HL-60 (cell line): ENCODE measurements at regions not wholly inside any gene's neighbourhood (a gene's known extent, or its start where the extent isn't known, plus 50 kb on each side); places are given as distances from the start of the nearest gene placed in this dataset.

Experiments used
- DNase-seq, 2 experiments: peaks; one replicate each; pipeline ENCODE4 v3.0.0-alpha.2; 2010 to 2020; ENCODE audit warnings: low read depth in 1 of 2, low spot score in 1 of 2
- H3K27ac ChIP-seq: fragments of 250-450 bp; sonication (Bioruptor Pico); replicated peaks from 2 replicates; pipeline ENCODE4 v1.5.1; 2020; ENCODE audit warnings: mild to moderate bottlenecking, moderate library complexity
- H3K27me3 ChIP-seq: fragments of 250-450 bp; sonication (Bioruptor Pico); 2 replicates; pipeline ENCODE4 v1.5.1; 2021; ENCODE audit warnings: mild to moderate bottlenecking, moderate library complexity; ENCODE audit not compliant: insufficient read depth, poor library complexity, severe bottlenecking
- H3K4me3 ChIP-seq: replicated peaks from 2 replicates; pipeline ENCODE4 v1.5.1; 2011; ENCODE audit warnings: mild to moderate bottlenecking, control low read depth, low read length; ENCODE audit not compliant: insufficient read depth
- GABPA ChIP-seq: IDR thresholded peaks from 2 replicates; pipeline ENCODE4 v1.6.1; 2012; ENCODE audit warnings: low read depth
- POLR2AphosphoS5 ChIP-seq: IDR thresholded peaks from 2 replicates; pipeline ENCODE4 v1.6.1; 2012; ENCODE audit warnings: low read depth
- SPI1 ChIP-seq: IDR thresholded peaks from 2 replicates; pipeline ENCODE4 v1.6.1; 2012; ENCODE audit warnings: low read depth, mild to moderate bottlenecking, borderline replicate concordance
- TF ChIP-seq, protein P1 (sequence below): IDR thresholded peaks from one replicate; pipeline ENCODE4 v1.5.1; 2011; ENCODE audit warnings: low read length, control low read depth, inconsistent platforms; ENCODE audit not compliant: insufficient read depth
- TF ChIP-seq, protein P2 (sequence below): IDR thresholded peaks from 2 replicates; pipeline ENCODE4 v1.6.1; 2012; ENCODE audit warnings: low read depth; ENCODE audit not compliant: insufficient replicate concordance

DNA sequence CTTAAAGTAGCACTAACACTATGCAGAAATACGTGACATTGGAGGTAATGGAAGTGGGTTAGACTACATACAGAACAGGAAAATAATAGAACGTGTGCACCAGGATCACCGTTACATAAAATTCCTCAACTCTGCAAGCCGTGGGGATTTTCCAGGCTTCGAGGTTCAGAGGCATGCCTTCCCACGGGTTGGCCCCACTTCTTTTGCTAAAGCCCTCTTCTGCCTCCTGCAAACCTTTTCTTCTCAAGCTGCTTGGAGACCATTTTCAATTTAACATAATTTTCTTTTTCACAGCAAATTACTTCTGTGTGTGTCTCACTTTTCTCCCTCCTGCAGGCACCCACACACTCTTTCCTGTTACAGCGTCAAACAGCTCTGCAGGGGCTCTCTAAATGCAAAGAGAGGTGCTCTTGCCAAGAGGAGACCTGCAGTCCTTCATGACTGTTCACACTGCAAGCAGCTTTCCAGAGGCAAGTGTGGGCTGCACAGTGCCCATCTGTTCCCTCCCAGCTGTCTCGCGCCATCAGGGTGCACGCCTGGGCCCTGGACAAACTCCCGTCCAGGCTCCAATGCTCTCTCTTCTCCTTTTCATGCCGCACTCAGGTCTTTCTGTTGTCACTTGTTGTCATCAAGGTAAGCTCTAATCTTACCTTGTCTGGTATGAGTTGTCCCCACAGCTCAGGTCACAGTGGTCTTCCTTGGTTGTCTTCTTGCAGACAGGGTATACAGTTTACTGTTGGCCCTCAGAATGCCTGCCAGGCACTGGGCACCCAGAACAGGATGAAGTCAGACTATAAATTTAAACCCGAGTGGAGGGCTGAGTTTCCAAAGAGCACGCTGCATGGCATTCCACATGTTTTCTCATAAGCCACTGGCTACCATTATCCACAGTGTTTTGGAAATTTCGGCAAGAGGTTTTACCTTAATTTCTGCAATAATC is 164.8 kb upstream of the GGTLC1 start:
- no peak for DNase-seq
- TF ChIP-seq GABPA (no peak), POLR2AphosphoS5 (no peak), SPI1 (no peak)
- TF ChIP-seq, protein P1, sequence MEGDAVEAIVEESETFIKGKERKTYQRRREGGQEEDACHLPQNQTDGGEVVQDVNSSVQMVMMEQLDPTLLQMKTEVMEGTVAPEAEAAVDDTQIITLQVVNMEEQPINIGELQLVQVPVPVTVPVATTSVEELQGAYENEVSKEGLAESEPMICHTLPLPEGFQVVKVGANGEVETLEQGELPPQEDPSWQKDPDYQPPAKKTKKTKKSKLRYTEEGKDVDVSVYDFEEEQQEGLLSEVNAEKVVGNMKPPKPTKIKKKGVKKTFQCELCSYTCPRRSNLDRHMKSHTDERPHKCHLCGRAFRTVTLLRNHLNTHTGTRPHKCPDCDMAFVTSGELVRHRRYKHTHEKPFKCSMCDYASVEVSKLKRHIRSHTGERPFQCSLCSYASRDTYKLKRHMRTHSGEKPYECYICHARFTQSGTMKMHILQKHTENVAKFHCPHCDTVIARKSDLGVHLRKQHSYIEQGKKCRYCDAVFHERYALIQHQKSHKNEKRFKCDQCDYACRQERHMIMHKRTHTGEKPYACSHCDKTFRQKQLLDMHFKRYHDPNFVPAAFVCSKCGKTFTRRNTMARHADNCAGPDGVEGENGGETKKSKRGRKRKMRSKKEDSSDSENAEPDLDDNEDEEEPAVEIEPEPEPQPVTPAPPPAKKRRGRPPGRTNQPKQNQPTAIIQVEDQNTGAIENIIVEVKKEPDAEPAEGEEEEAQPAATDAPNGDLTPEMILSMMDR: no peak
- TF ChIP-seq, protein P2, sequence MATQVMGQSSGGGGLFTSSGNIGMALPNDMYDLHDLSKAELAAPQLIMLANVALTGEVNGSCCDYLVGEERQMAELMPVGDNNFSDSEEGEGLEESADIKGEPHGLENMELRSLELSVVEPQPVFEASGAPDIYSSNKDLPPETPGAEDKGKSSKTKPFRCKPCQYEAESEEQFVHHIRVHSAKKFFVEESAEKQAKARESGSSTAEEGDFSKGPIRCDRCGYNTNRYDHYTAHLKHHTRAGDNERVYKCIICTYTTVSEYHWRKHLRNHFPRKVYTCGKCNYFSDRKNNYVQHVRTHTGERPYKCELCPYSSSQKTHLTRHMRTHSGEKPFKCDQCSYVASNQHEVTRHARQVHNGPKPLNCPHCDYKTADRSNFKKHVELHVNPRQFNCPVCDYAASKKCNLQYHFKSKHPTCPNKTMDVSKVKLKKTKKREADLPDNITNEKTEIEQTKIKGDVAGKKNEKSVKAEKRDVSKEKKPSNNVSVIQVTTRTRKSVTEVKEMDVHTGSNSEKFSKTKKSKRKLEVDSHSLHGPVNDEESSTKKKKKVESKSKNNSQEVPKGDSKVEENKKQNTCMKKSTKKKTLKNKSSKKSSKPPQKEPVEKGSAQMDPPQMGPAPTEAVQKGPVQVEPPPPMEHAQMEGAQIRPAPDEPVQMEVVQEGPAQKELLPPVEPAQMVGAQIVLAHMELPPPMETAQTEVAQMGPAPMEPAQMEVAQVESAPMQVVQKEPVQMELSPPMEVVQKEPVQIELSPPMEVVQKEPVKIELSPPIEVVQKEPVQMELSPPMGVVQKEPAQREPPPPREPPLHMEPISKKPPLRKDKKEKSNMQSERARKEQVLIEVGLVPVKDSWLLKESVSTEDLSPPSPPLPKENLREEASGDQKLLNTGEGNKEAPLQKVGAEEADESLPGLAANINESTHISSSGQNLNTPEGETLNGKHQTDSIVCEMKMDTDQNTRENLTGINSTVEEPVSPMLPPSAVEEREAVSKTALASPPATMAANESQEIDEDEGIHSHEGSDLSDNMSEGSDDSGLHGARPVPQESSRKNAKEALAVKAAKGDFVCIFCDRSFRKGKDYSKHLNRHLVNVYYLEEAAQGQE: no peak
- Histone ChIP-seq H3K4me3 (no peak overlapping the region), H3K27ac (no peak overlapping the region), H3K27me3 (no peaks in the 10 kb centered on the region)

DNA sequence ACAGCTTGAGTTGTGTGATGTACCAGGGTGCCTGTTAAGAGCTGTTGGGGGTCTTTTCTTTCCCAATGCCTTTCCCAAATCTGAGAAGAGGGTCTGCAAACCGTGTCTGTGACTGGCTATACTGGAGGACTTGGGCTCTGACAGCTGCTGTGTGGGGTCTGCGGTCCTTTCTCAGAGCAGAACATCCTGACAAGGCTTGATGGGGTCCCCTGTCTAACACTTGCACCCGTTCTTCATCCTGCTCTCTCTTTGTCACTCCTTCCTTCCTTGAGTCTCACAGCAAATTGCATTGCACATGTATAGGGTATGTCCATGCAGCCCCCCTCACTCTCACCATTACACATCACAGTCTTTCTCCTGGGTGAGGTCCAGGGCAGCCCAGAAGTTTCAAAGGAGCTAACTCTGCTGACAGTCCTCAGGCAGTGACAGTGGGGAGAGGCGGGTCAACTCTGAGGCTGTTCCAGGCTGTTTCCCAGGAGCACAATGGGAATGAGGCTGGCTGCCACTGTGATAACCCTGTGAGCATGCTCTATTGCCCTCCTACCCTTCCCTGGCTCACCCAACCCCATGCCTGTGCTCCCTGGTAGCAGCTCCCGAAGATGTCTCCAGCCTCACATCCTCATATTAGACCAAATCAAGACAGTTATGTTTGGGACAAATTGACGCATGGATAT is 163.2 kb upstream of the GGTLC1 start:
- H3K27ac ChIP-seq: no peak overlapping the region

DNA sequence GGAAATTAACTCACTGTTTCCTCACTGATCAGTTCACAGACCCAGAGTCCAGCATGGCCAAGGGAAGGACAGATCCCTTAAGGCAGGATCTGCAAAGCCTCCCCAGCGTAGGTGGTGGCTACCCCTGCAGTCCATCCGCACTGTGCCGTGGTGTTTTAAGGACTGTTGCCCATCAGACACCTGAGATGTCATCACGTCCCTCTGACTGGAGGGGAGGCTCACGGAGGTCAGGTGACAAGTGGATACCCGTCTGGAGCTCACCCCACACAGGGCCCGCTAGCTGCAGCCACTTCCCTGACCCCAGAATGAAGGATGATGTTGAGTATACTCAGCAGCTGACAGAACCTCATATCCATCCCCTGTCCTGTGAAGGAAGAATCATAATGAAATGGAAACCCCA is 161.8 kb upstream of the GGTLC1 start:
- DNase-seq: no peak
- H3K4me3 ChIP-seq: no peak overlapping the region
- TF ChIP-seq GABPA (no peak), POLR2AphosphoS5 (no peak), SPI1 (no peak)
- TF ChIP-seq, protein P2: no peak
- TF ChIP-seq, protein P1: no peak
- H3K27ac ChIP-seq: no peak overlapping the region
- H3K27me3 ChIP-seq: no peaks in the 10 kb centered on the region

More for the DNA sequence above, 163.2 kb upstream of the GGTLC1 start:
- TF ChIP-seq, protein P1: no peak
- no peak for TF ChIP-seq SPI1
- TF ChIP-seq, protein P2: no peak
- no peak overlapping the region for H3K4me3 ChIP-seq
- no peaks in the 10 kb centered on the region for H3K27me3 ChIP-seq
- no peak for DNase-seq
